ENCODE measurements at regions not wholly inside any gene's neighbourhood (a gene's known extent, or its start where the extent isn't known, plus 50 kb on each side); places are given as distances from the start of the nearest gene placed in this dataset.
"Not testable (repeated sequence)": the region's sequence is repeated elsewhere in the genome, so short reads cannot be mapped to it uniquely, and the experiment has no call there.

DNA sequence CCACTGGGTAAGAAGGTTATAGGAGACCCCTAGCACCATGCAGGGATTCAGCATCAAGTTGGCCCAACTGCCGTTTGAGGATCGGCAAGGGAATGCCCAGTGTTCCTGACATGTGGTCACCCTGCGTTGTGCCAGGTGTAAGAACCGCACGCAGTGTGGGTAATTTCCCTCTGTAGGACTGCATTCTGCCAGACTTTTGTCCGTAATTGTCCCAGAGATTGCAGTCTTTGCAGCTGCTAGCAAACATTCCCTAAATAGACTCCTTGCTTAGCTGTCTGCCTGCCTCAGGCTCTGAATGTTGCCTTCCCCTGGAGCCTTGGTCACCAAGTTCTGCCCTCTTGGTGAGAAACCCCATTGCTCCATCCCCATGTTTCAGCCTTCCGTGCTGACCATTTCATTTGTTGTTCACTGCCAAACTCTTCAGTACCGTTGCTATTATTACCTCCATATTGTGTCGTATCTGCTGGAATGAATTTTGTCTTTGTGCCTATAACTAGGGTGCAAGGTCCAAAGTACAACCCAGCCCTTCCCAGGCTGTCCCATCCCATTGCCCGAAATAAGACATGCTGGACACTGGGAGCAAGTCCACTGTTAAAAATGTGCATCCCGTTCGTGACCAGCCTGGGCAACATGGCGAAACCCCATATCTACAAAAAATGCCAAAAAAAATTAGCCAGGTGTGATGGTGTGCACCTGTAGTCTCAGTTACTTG, 53.8 kb upstream of the USP9X start:
- H3K27me3 ChIP-seq (ENCODE audit: control insufficient read depth, insufficient read depth, low read length), result no peaks in the 10 kb centered on the region
- WGBS (ENCODE audit: insufficient coverage, low lambda C conversion rate), result no CpG with 5 or more reads among the region's 13 CpGs
- H3K4me3 ChIP-seq (ENCODE audit: low read length), result no peak overlapping the region
- DNase-seq, result no peak
- no peaks in the 10 kb centered on the region for H3K36me3 ChIP-seq (ENCODE audit: control insufficient read depth, insufficient read depth, low read length)
- peaks cover 11% of the 10 kb centered on the region for H3K4me1 ChIP-seq (ENCODE audit: control insufficient read depth, insufficient read depth, low read length)
- no peak overlapping the region for H3K27ac ChIP-seq (ENCODE audit: low read length)
- H3K9me3 ChIP-seq (ENCODE audit: control insufficient read depth, low read depth, low read length), result no peaks in the 10 kb centered on the region

GRCh38 chrX:41033299-41033698, 51.9 kb upstream of the USP9X start:
- H3K36me3 ChIP-seq (ENCODE audit: control insufficient read depth, insufficient read depth, low read length), result no peaks in the 10 kb centered on the region
- H3K4me1 ChIP-seq (ENCODE audit: control insufficient read depth, insufficient read depth, low read length), result peaks cover 3% of the 10 kb centered on the region
- no peak overlapping the region for H3K27ac ChIP-seq (ENCODE audit: low read length)

DNA sequence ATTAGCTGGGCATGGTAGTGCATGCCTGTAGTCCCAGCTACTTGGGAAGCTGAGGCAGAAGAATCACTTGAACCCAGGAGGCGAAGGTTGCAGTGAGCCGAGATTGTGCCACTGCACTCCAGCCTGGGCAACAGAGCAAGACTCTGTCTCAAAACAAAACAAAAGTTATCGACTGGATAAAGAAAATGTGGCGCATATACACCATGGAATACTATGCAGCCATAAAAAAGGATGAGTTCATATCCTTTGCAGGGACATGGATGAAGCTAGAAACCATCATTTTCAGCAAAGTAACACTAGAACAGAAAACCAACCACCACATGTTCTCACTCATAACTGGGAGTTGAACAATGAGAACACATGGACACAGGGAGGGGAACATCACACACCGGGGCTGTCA, 50.3 kb upstream of the USP9X start:
- H3K27ac ChIP-seq (ENCODE audit: low read length); H3K36me3 ChIP-seq (ENCODE audit: control insufficient read depth, insufficient read depth, low read length); H3K4me3 ChIP-seq (ENCODE audit: low read length); H3K9me3 ChIP-seq (ENCODE audit: control insufficient read depth, low read depth, low read length); DNase-seq; H3K4me1 ChIP-seq (ENCODE audit: control insufficient read depth, insufficient read depth, low read length); H3K27me3 ChIP-seq (ENCODE audit: control insufficient read depth, insufficient read depth, low read length): not testable (repeated sequence)
- no CpG with 5 or more reads among the region's 5 CpGs for WGBS (ENCODE audit: insufficient coverage, low lambda C conversion rate)

More at GRCh38 chrX:41033299-41033698, 51.9 kb upstream of the USP9X start:
- Histone ChIP-seq H3K9me3 (ENCODE audit: control insufficient read depth, low read depth, low read length) (no peaks in the 10 kb centered on the region), H3K4me3 (ENCODE audit: low read length) (no peak overlapping the region), H3K27me3 (ENCODE audit: control insufficient read depth, insufficient read depth, low read length) (no peaks in the 10 kb centered on the region)
- no peak for DNase-seq
